SK-N-SH (cell line): ENCODE measurements at regions not wholly inside any gene's neighbourhood (a gene's known extent, or its start where the extent isn't known, plus 50 kb on each side); places are given as distances from the start of the nearest gene placed in this dataset.

Experiments
- CTCF ChIA-PET: fragments of 300-600, 350-600 bp; formaldehyde crosslinking; extraction: SDS; loops from one replicate; lab custom pipeline; 2021; lab: Yijun Ruan, JAX
- POLR2A ChIA-PET: fragments of 350-600 bp; sonication (Branson Sonifier 250); formaldehyde crosslinking; extraction: SDS; loops from one replicate; lab custom pipeline; 2020; ENCODE audit warnings: antibody characterized with exemption, inconsistent platforms; lab: Yijun Ruan, JAX
- DNase-seq: peaks from one replicate; pipeline ENCODE4 v3.0.0; 2012
- H2AFZ ChIP-seq: fragments of 200-600 bp; sonication (generic); 2 replicates; pipeline ENCODE4 v1.8.1; 2016; ENCODE audit warnings: antibody characterized with exemption, mild to moderate bottlenecking, low read depth
- H3F3A ChIP-seq: fragments of 200-600 bp; sonication (generic); replicated peaks from 2 replicates; pipeline ENCODE3; 2016; ENCODE audit warnings: antibody characterized with exemption, mild to moderate bottlenecking; ENCODE audit not compliant: insufficient read depth
- H3K27ac ChIP-seq, 2 experiments: fragments of 200-500 bp in 1 of 2; fragments of 200-600 bp in 1 of 2; sonication (Bioruptor generic) in 1 of 2; sonication (generic), shearing (Covaris generic) in 1 of 2; 2 replicates each; pipeline versions ENCODE4 v1.5.1 to v1.6.1; 2014 to 2016; ENCODE audit warnings: low read depth in 2 of 2, inconsistent platforms in 1 of 2, low read length in 1 of 2, mild to moderate bottlenecking in 1 of 2, mixed read lengths in 1 of 2
- H3K27me3 ChIP-seq: fragments of 200-600 bp; sonication (generic), shearing (Covaris generic); 2 replicates; pipeline ENCODE4 v1.6.1; 2016; ENCODE audit warnings: mixed run types; ENCODE audit not compliant: insufficient read depth
- H3K36me3 ChIP-seq, 2 experiments: fragments of 200-500 bp in 1 of 2; fragments of 200-600 bp in 1 of 2; sonication (Bioruptor generic) in 1 of 2; sonication (generic) in 1 of 2; replicated peaks in 1 of 2; 2 replicates each; pipeline versions ENCODE3 to v1.5.1; 2014 to 2016; ENCODE audit warnings: low read length in 1 of 2, mild to moderate bottlenecking in 1 of 2; ENCODE audit not compliant: insufficient read depth in 2 of 2, control insufficient read depth in 1 of 2
- H3K4me1 ChIP-seq, 2 experiments: fragments of 200-500 bp in 1 of 2; fragments of 200-600 bp in 1 of 2; sonication (Bioruptor generic) in 1 of 2; sonication (generic), shearing (Covaris generic) in 1 of 2; 2 replicates each; pipeline versions ENCODE4 v1.5.1 to v1.6.1; 2014 to 2016; ENCODE audit warnings: low read depth in 1 of 2, low read length in 1 of 2, mixed run types in 1 of 2; ENCODE audit not compliant: insufficient read depth in 2 of 2, control insufficient read depth in 1 of 2
- H3K4me2 ChIP-seq: fragments of 200-600 bp; sonication (generic), shearing (Covaris generic); 2 replicates; pipeline ENCODE4 v1.6.1; 2017; ENCODE audit warnings: mixed run types
- H3K4me3 ChIP-seq, 2 experiments: fragments of 200-500 bp in 1 of 2; fragments of 200-600 bp in 1 of 2; sonication (Bioruptor generic) in 1 of 2; sonication (generic), shearing (Covaris generic) in 1 of 2; 2 replicates each; pipeline versions ENCODE4 v1.5.1 to v1.8.1; 2014 to 2016; ENCODE audit warnings: low read depth in 2 of 2, inconsistent platforms in 1 of 2, low read length in 1 of 2, mild to moderate bottlenecking in 1 of 2, mixed read lengths in 1 of 2, moderate library complexity in 1 of 2
- H3K79me2 ChIP-seq: fragments of 200-600 bp; sonication (generic); 2 replicates; pipeline ENCODE4 v1.8.1; 2017; ENCODE audit warnings: mild to moderate bottlenecking; ENCODE audit not compliant: insufficient read depth
- H3K9ac ChIP-seq: fragments of 200-600 bp; sonication (generic); 2 replicates; pipeline ENCODE4 v1.6.1; 2017; ENCODE audit warnings: mixed run types
- H3K9me2 ChIP-seq: fragments of 200-600 bp; sonication (generic); 2 replicates; pipeline ENCODE4 v1.6.1; 2017; ENCODE audit warnings: mixed run types
- H3K9me3 ChIP-seq: fragments of 200-600 bp; sonication (generic); 2 replicates; pipeline ENCODE4 v1.6.1; 2017; ENCODE audit warnings: mixed run types, mild to moderate bottlenecking, moderate library complexity
- H4K20me1 ChIP-seq: fragments of 200-600 bp; sonication (generic); 2 replicates; pipeline ENCODE4 v1.6.1; 2017; ENCODE audit warnings: mild to moderate bottlenecking, mixed run types; ENCODE audit not compliant: insufficient read depth
- CHD2 ChIP-seq: fragments of 150-350 bp; IDR thresholded peaks from 2 replicates; pipeline ENCODE4 v1.6.1; 2018; ENCODE audit warnings: low read length; ENCODE audit not compliant: partially characterized antibody
- CTCF ChIP-seq: fragments of 200-600 bp; sonication (generic); IDR thresholded peaks from 2 replicates; pipeline ENCODE4 v1.6.1; 2017; ENCODE audit warnings: antibody characterized with exemption, mild to moderate bottlenecking, moderate library complexity
- EP300 ChIP-seq, 2 experiments: IDR thresholded peaks; 2 replicates each; pipeline versions ENCODE4 v1.4.0 to v1.6.1; 2012; ENCODE audit warnings: borderline replicate concordance in 1 of 2, low read depth in 1 of 2, low read length in 1 of 2
- EZH2phosphoT487 ChIP-seq: fragments of 200-600 bp; sonication (generic); IDR thresholded peaks from 2 replicates; pipeline ENCODE4 v1.6.1; 2017; ENCODE audit warnings: low read depth, mixed run types, mild to moderate bottlenecking, antibody characterized with exemption, moderate library complexity, borderline replicate concordance
- FOXM1 ChIP-seq: IDR thresholded peaks from 2 replicates; pipeline ENCODE4 v1.4.0; 2012; ENCODE audit warnings: low read depth, mild to moderate bottlenecking
- GATA2 ChIP-seq: sonication (generic); formaldehyde crosslinking; IDR thresholded peaks from 2 replicates; pipeline ENCODE4 v1.5.0; 2020; ENCODE audit warnings: mild to moderate bottlenecking, missing genetic modification reagents
- JUND ChIP-seq: IDR thresholded peaks from 2 replicates; pipeline ENCODE4 v1.4.0; 2012
- MEF2A ChIP-seq: IDR thresholded peaks from 2 replicates; pipeline ENCODE4 v1.4.0; 2012; ENCODE audit warnings: low read depth, borderline replicate concordance
- MXI1 ChIP-seq: IDR thresholded peaks from 2 replicates; pipeline ENCODE4 v1.6.1; 2012; ENCODE audit warnings: mild to moderate bottlenecking, low read depth, low read length, improper control_type of control experiment
- NFIC ChIP-seq: IDR thresholded peaks from 2 replicates; pipeline ENCODE4 v1.4.0; 2012; ENCODE audit warnings: borderline replicate concordance
- NRF1 ChIP-seq: IDR thresholded peaks from 2 replicates; pipeline ENCODE4 v1.6.1; 2012; ENCODE audit warnings: low read depth, mild to moderate bottlenecking, low read length
- PBX3 ChIP-seq: IDR thresholded peaks from 2 replicates; pipeline ENCODE4; 2012
- RCOR1 ChIP-seq: fragments of 150-350 bp; IDR thresholded peaks from 2 replicates; pipeline ENCODE4 v1.6.1; 2017; ENCODE audit warnings: antibody characterized with exemption, low read length
- RXRA ChIP-seq: IDR thresholded peaks from 2 replicates; pipeline ENCODE4 v1.4.0; 2012; ENCODE audit warnings: low read depth, mild to moderate bottlenecking, borderline replicate concordance
- SMC3 ChIP-seq: IDR thresholded peaks from 2 replicates; pipeline ENCODE4 v1.6.1; 2012; ENCODE audit warnings: low read depth, low read length, improper control_type of control experiment
- TCF12 ChIP-seq: IDR thresholded peaks from 2 replicates; pipeline ENCODE4 v1.4.0; 2012
- TEAD4 ChIP-seq: IDR thresholded peaks from 2 replicates; pipeline ENCODE4 v1.4.0; 2012; ENCODE audit warnings: mild to moderate bottlenecking, borderline replicate concordance; ENCODE audit not compliant: insufficient read depth
- USF2 ChIP-seq: fragments of 150-350 bp; IDR thresholded peaks from 2 replicates; pipeline ENCODE4 v1.6.1; 2017; ENCODE audit warnings: antibody characterized with exemption, low read length, low read depth, borderline replicate concordance
- YY1 ChIP-seq: IDR thresholded peaks from 2 replicates; pipeline ENCODE4 v1.4.0; 2012; ENCODE audit warnings: low read depth, mild to moderate bottlenecking
- WGBS: methylation state at CpG from one replicate; pipeline ENCODE4 v1.1.6; 2017; ENCODE audit warnings: low lambda C conversion rate; 5-methylcytosine and 5-hydroxymethylcytosine counted together

- H3K79me2 ChIP-seq = no peaks in the 10 kb centered on the region
- no peak overlapping the region for H2AFZ ChIP-seq
- no peak overlapping the region for H3K27ac ChIP-seq
- ChIA-PET CTCF (interaction anchor here (1.1 kb wide), 1 partner anchor 209 kb away, joined by 3 read pairs; no protein-coding TSS in a partner anchor), POLR2A (no interaction called here)
- no peak overlapping the region for H3K4me3 ChIP-seq
- no peaks in the 10 kb centered on the region for H3F3A ChIP-seq
- TF ChIP-seq YY1 (no peak), RXRA (no peak), NFIC (no peak), MEF2A (no peak), TCF12 (no peak), EZH2phosphoT487 (no peak), NRF1 (no peak), FOXM1 (no peak), TEAD4 (no peak), USF2 (no peak), CHD2 (no peak), GATA2 (CRISPR knock-in tag) (no peak), EP300 (IDR thresholded peaks at IDR 0.05; ENCODE audit: borderline replicate concordance in 1 of 2, low read depth in 1 of 2, low read length in 1 of 2) (no peak), SMC3 (no peak), CTCF (no peak), RCOR1 (no peak), JUND (no peak), PBX3 (no peak), MXI1 (no peak)
- no peaks in the 10 kb centered on the region for H3K9me3 ChIP-seq
- no peaks in the 10 kb centered on the region; the same call in 1 of the 2 replicates for H3K27me3 ChIP-seq
- H3K4me1 ChIP-seq = peaks cover 0 to 10% of the 10 kb centered on the region in 2 experiments; a peak in 1 of 4 replicates
- WGBS = 73% methylated on average over 11 of the region's 16 CpGs
- H4K20me1 ChIP-seq = no peaks in the 10 kb centered on the region
- no peaks in the 10 kb centered on the region for H3K36me3 ChIP-seq
- no peak overlapping the region for H3K9ac ChIP-seq
- DNase-seq = no peak
- H3K9me2 ChIP-seq = no peaks in the 10 kb centered on the region
- H3K4me2 ChIP-seq = no peak overlapping the region
Observed at GRCh38 chr22:23381661-23382427, 198.2 kb downstream of the IGLL1 start.
